HCT116 (cell line): ENCODE measurements at regions not wholly inside any gene's neighbourhood (a gene's known extent, or its start where the extent isn't known, plus 50 kb on each side); places are given as distances from the start of the nearest gene placed in this dataset.

Source experiments
- ATAC-seq: fragments of 200-7000 bp; cut with Tn5 transposase; 2 replicates; pipeline ENCODE4 v1.9.1; 2020; ENCODE audit warnings: mild to moderate bottlenecking, moderate library complexity
- BruUV-seq: library from RNA; stranded (reverse); fragments of 400-500 nt; replicated peaks from 2 replicates; lab custom pipeline; 2021; lab: Mats Ljungman, UMichigan
- CTCF ChIA-PET: fragments of 300-600 bp; sonication (Branson Sonifier 250); formaldehyde crosslinking; loops from one replicate; lab custom pipeline; 2021; ENCODE audit warnings: antibody characterized with exemption; lab: Charles Lee
- POLR2A ChIA-PET: fragments of 300-600, 350-600 bp; sonication (Branson Sonifier 250); formaldehyde crosslinking; loops from one replicate; lab custom pipeline; 2021; ENCODE audit warnings: antibody characterized with exemption; lab: Charles Lee
- RAD21 ChIA-PET, 2 experiments: fragments of 300-600 bp; sonication (Branson Sonifier 250); formaldehyde crosslinking; loops; one replicate each; lab custom pipeline; 2023; ENCODE audit warnings: low total read pairs in 2 of 2; ENCODE audit not compliant: uncharacterized antibody in 2 of 2, unreplicated experiment in 2 of 2, low non-redundant PET in 1 of 2; lab: Charles Lee
- DNase-seq: peaks from one replicate; pipeline ENCODE4 v3.0.0-alpha.2; 2010; ENCODE audit warnings: low read depth, low spot score
- H2AFZ ChIP-seq: fragments of 200-600 bp; shearing (Covaris generic), sonication (generic); 2 replicates; pipeline ENCODE4 v1.6.1; 2017; ENCODE audit warnings: low read depth, mixed run types, mixed read lengths, antibody characterized with exemption, low read length; ENCODE audit not compliant: poor library complexity, severe bottlenecking
- H3K27ac ChIP-seq: 2 replicates; pipeline ENCODE4 v1.5.1; 2012; ENCODE audit warnings: low read depth, low read length
- H3K27me3 ChIP-seq: fragments of 200-600 bp; sonication (generic); 2 replicates; pipeline ENCODE4 v1.6.1; 2016; ENCODE audit warnings: mixed run types, low read length, mixed read lengths; ENCODE audit not compliant: insufficient read depth
- H3K36me3 ChIP-seq, 2 experiments: fragments of 200-500 bp in 1 of 2; fragments of 200-600 bp in 1 of 2; sonication (Bioruptor generic) in 1 of 2; sonication (generic) in 1 of 2; 2 replicates each; pipeline versions ENCODE4 v1.5.1 to v1.6.1; 2014 to 2016; ENCODE audit warnings: low read length in 2 of 2, inconsistent platforms in 1 of 2, mixed read lengths in 1 of 2, mixed run types in 1 of 2; ENCODE audit not compliant: insufficient read depth in 2 of 2, control insufficient read depth in 1 of 2
- H3K4me1 ChIP-seq, 2 experiments: fragments of 200-600 bp in 1 of 2; sonication (generic) in 1 of 2; 2 replicates each; pipeline versions ENCODE4 v1.5.1 to v1.6.1; 2012 to 2017; ENCODE audit warnings: low read length in 2 of 2, inconsistent platforms in 1 of 2, mild to moderate bottlenecking in 1 of 2, mixed read lengths in 1 of 2, mixed run types in 1 of 2, moderate library complexity in 1 of 2; ENCODE audit not compliant: insufficient read depth in 2 of 2, control insufficient read depth in 1 of 2
- H3K4me2 ChIP-seq: fragments of 200-600 bp; sonication (generic); 2 replicates; pipeline ENCODE4 v1.6.1; 2017; ENCODE audit warnings: mixed run types, low read length, mixed read lengths
- H3K4me3 ChIP-seq, 2 experiments: fragments of 200-600 bp in 1 of 2; sonication (generic) in 1 of 2; replicated peaks in 1 of 2; 2 replicates each; pipeline ENCODE4 v1.5.1; 2011 to 2016; ENCODE audit warnings: low read length in 2 of 2, control low read depth in 1 of 2, low read depth in 1 of 2, mild to moderate bottlenecking in 1 of 2, mixed read lengths in 1 of 2, mixed run types in 1 of 2
- H3K79me2 ChIP-seq: fragments of 200-600 bp; sonication (generic); 2 replicates; pipeline ENCODE4 v1.6.1; 2017; ENCODE audit warnings: mild to moderate bottlenecking, mixed run types, low read length, moderate library complexity, mixed read lengths; ENCODE audit not compliant: insufficient read depth
- H3K9ac ChIP-seq: fragments of 200-600 bp; sonication (generic); 2 replicates; pipeline ENCODE4 v1.6.1; 2016; ENCODE audit warnings: low read length, mixed read lengths
- H3K9me2 ChIP-seq: fragments of 200-600 bp; sonication (generic), shearing (Covaris generic); 2 replicates; pipeline ENCODE4 v1.6.1; 2017; ENCODE audit warnings: mixed run types, mild to moderate bottlenecking, moderate library complexity; ENCODE audit not compliant: insufficient read depth
- H3K9me3 ChIP-seq, 2 experiments: fragments of 200-500 bp in 1 of 2; fragments of 200-600 bp in 1 of 2; sonication (Bioruptor generic) in 1 of 2; sonication (generic) in 1 of 2; 2 replicates each; pipeline ENCODE4 v1.6.1; 2014 to 2017; ENCODE audit warnings: low read length in 2 of 2, mixed read lengths in 2 of 2, inconsistent platforms in 1 of 2, low read depth in 1 of 2, mild to moderate bottlenecking in 1 of 2, mixed run types in 1 of 2, moderate library complexity in 1 of 2; ENCODE audit not compliant: control insufficient read depth in 1 of 2, insufficient read depth in 1 of 2
- H4K20me1 ChIP-seq: fragments of 200-600 bp; sonication (generic), shearing (Covaris generic); 2 replicates; pipeline ENCODE4 v1.6.1; 2017; ENCODE audit warnings: mixed run types, mild to moderate bottlenecking, moderate library complexity; ENCODE audit not compliant: insufficient read depth
- CBX3 ChIP-seq: IDR thresholded peaks from 2 replicates; pipeline ENCODE4 v1.6.1; 2012; ENCODE audit warnings: low read depth
- CTCF ChIP-seq, 3 experiments: fragments of 200-600 bp in 1 of 3; sonication (generic) in 1 of 3; IDR thresholded peaks in 2 of 3; conservative IDR thresholded peaks in 1 of 3; 2 replicates each; pipeline ENCODE4 v1.5.1; 2012 to 2017; ENCODE audit warnings: low read depth in 2 of 3, low read length in 2 of 3, antibody characterized with exemption in 1 of 3, borderline replicate concordance in 1 of 3, control low read depth in 1 of 3, mild to moderate bottlenecking in 1 of 3, mixed read lengths in 1 of 3, mixed run types in 1 of 3, moderate library complexity in 1 of 3; ENCODE audit not compliant: insufficient read depth in 1 of 3
- ELF1 ChIP-seq: IDR thresholded peaks from 2 replicates; pipeline ENCODE4 v1.6.1; 2012; ENCODE audit warnings: low read depth, borderline replicate concordance
- EZH2 ChIP-seq: fragments of 200-600 bp; sonication (generic); IDR thresholded peaks from 2 replicates; pipeline ENCODE4 v1.6.1; 2017; ENCODE audit warnings: antibody characterized with exemption, mixed run types
- EZH2phosphoT487 ChIP-seq: fragments of 200-600 bp; IDR thresholded peaks from 2 replicates; pipeline ENCODE4 v1.6.1; 2018; ENCODE audit warnings: antibody characterized with exemption, borderline replicate concordance
- FOSL1 ChIP-seq: IDR thresholded peaks from 2 replicates; pipeline ENCODE4 v1.6.1; 2012; ENCODE audit warnings: low read depth
- SP1 ChIP-seq: IDR thresholded peaks from 2 replicates; pipeline ENCODE4 v1.6.1; 2012; ENCODE audit warnings: low read depth
- SRF ChIP-seq: IDR thresholded peaks from 2 replicates; pipeline ENCODE4 v1.6.1; 2012; ENCODE audit warnings: low read depth
- TCF7L2 ChIP-seq: IDR thresholded peaks from 2 replicates; pipeline ENCODE4 v1.7.0; 2011; ENCODE audit warnings: borderline replicate concordance, inconsistent platforms; ENCODE audit not compliant: insufficient read depth, insufficient read length; ENCODE audit errors: extremely low read depth
- ZFX ChIP-seq: fragments of 450-650 bp; IDR thresholded peaks from 2 replicates; pipeline ENCODE4 v1.6.1; 2017
- ZNF274 ChIP-seq: fragments of 200-500 bp; sonication (Bioruptor generic); IDR thresholded peaks from 2 replicates; pipeline ENCODE4 v1.6.1; 2014; ENCODE audit warnings: mild to moderate bottlenecking, low read depth, low read length, inconsistent platforms
- intact Hi-C: fragments of 100-400 bp; cut with micrococcal nuclease; formaldehyde crosslinking; loops from 2 replicates; pipeline ENCODE4 v1.10.0; 2022
- TF ChIP-seq, protein P1 (sequence below): IDR thresholded peaks from 2 replicates; pipeline ENCODE4 v1.6.1; 2012; ENCODE audit warnings: low read depth

- H4K20me1 ChIP-seq = no peaks in the 10 kb centered on the region
- no peak for DNase-seq
- no peak for ATAC-seq
- H3K79me2 ChIP-seq = no peaks in the 10 kb centered on the region
- BruUV-seq = no TSS peak
- ChIA-PET RAD21 (no interaction called here), POLR2A (no interaction called here), CTCF (no interaction called here)
- H3K36me3 ChIP-seq = no peaks in the 10 kb centered on the region
- TF ChIP-seq SRF = no peak
- TF ChIP-seq EZH2 = no peak
- TF ChIP-seq EZH2phosphoT487 = no peak
- TF ChIP-seq CBX3 = no peak
- TF ChIP-seq SP1 = no peak
- no peak for TF ChIP-seq ZFX
- no peak for TF ChIP-seq ELF1
- TF ChIP-seq CTCF (IDR thresholded peaks at IDR 0.05 in 2 of 3, conservative IDR thresholded peaks at IDR 0.05 in 1 of 3; ENCODE audit: borderline replicate concordance in 1 of 3, insufficient read depth in 1 of 3, low read depth in 2 of 3, low read length in 2 of 3) = no peak
- TF ChIP-seq TCF7L2 = no peak
- TF ChIP-seq FOSL1 = no peak
- TF ChIP-seq, protein P1, sequence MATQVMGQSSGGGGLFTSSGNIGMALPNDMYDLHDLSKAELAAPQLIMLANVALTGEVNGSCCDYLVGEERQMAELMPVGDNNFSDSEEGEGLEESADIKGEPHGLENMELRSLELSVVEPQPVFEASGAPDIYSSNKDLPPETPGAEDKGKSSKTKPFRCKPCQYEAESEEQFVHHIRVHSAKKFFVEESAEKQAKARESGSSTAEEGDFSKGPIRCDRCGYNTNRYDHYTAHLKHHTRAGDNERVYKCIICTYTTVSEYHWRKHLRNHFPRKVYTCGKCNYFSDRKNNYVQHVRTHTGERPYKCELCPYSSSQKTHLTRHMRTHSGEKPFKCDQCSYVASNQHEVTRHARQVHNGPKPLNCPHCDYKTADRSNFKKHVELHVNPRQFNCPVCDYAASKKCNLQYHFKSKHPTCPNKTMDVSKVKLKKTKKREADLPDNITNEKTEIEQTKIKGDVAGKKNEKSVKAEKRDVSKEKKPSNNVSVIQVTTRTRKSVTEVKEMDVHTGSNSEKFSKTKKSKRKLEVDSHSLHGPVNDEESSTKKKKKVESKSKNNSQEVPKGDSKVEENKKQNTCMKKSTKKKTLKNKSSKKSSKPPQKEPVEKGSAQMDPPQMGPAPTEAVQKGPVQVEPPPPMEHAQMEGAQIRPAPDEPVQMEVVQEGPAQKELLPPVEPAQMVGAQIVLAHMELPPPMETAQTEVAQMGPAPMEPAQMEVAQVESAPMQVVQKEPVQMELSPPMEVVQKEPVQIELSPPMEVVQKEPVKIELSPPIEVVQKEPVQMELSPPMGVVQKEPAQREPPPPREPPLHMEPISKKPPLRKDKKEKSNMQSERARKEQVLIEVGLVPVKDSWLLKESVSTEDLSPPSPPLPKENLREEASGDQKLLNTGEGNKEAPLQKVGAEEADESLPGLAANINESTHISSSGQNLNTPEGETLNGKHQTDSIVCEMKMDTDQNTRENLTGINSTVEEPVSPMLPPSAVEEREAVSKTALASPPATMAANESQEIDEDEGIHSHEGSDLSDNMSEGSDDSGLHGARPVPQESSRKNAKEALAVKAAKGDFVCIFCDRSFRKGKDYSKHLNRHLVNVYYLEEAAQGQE = no peak
- TF ChIP-seq ZNF274 = no peak
- no peak overlapping the region for H3K27ac ChIP-seq
- no peak overlapping the region for H3K4me2 ChIP-seq
- H3K9me3 ChIP-seq = no peaks in the 10 kb centered on the region
- H3K9ac ChIP-seq = no peak overlapping the region
- no peaks in the 10 kb centered on the region for H3K27me3 ChIP-seq
- intact Hi-C loops = no loop called here
- no peaks in the 10 kb centered on the region for H3K4me1 ChIP-seq
- H2AFZ ChIP-seq = no peak overlapping the region
- H3K9me2 ChIP-seq = no peaks in the 10 kb centered on the region
- no peak overlapping the region for H3K4me3 ChIP-seq
These were observed 140.0 kb upstream of the HCCS start for GRCh38 chrX:10971176-10971575.
